ENCODE measurements at regions not wholly inside any gene's neighbourhood (a gene's known extent, or its start where the extent isn't known, plus 50 kb on each side); places are given as distances from the start of the nearest gene placed in this dataset.

DNA sequence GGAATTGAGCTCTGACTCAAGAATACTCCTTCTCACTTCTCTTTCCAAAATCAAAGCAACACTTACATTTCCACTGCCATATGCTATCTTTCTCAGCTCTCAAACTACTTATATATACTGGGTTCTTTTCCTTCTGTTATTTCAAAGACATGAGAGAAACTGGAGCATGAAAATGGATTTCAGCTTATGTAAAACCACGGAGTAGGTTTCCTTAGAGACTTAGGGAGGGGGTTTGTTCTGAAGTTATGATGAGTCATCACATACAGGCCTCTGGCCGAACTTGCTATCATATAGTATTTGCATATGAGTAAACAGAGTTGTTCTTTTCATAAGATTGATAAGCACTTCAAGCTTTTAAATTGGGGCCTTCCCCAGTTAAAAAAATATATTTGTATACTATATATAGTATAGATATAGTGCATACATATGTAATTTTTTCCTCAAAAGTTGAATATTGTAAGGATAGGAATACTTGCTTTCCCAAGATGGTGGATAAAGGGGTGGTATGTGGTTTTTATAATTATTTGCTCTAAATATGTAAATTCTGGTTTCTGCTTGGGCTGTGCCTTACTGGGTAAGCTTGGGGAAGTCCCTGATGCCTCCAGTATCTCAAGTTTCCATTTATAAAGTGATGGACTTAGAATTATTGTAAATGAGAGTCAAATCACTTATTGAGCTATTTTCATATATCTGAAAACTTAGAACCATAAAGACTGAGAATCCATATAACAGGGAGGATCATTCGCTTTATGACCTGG, 273.9 kb downstream of the RFPL4B start:
- TF ChIP-seq POLR2A (IDR thresholded peaks at IDR 0.05; ENCODE audit: borderline replicate concordance, extremely low read depth, insufficient read depth, insufficient read length) (no peak), ZFX (IDR thresholded peaks at IDR 0.05) (no peak), POLR2AphosphoS5 (IDR thresholded peaks at IDR 0.05; ENCODE audit: low read depth, low read length) (no peak), EZH2 (IDR thresholded peaks at IDR 0.05) (no peak), REST (IDR thresholded peaks at IDR 0.05; ENCODE audit: low read depth) (no peak), ZNF274 (IDR thresholded peaks at IDR 0.05; ENCODE audit: low read depth, low read length) (no peak), SP1 (IDR thresholded peaks at IDR 0.05; ENCODE audit: low read depth) (no peak), SIN3A (IDR thresholded peaks at IDR 0.05; ENCODE audit: low read depth) (no peak), FOSL1 (IDR thresholded peaks at IDR 0.05; ENCODE audit: low read depth) (no peak), YY1 (IDR thresholded peaks at IDR 0.05; ENCODE audit: extremely low read depth, insufficient replicate concordance, low read depth, low read length) (no peak), EZH2phosphoT487 (IDR thresholded peaks at IDR 0.05; ENCODE audit: borderline replicate concordance) (no peak), TCF7L2 (IDR thresholded peaks at IDR 0.05; ENCODE audit: borderline replicate concordance, extremely low read depth, insufficient read depth, insufficient read length) (no peak)
- TF ChIP-seq, protein P1, sequence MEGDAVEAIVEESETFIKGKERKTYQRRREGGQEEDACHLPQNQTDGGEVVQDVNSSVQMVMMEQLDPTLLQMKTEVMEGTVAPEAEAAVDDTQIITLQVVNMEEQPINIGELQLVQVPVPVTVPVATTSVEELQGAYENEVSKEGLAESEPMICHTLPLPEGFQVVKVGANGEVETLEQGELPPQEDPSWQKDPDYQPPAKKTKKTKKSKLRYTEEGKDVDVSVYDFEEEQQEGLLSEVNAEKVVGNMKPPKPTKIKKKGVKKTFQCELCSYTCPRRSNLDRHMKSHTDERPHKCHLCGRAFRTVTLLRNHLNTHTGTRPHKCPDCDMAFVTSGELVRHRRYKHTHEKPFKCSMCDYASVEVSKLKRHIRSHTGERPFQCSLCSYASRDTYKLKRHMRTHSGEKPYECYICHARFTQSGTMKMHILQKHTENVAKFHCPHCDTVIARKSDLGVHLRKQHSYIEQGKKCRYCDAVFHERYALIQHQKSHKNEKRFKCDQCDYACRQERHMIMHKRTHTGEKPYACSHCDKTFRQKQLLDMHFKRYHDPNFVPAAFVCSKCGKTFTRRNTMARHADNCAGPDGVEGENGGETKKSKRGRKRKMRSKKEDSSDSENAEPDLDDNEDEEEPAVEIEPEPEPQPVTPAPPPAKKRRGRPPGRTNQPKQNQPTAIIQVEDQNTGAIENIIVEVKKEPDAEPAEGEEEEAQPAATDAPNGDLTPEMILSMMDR (IDR thresholded peaks at IDR 0.05 in 2 of 3, conservative IDR thresholded peaks at IDR 0.05 in 1 of 3; ENCODE audit: borderline replicate concordance in 1 of 3, insufficient read depth in 1 of 3, low read depth in 2 of 3, low read length in 2 of 3) = no peak
- TF ChIP-seq, protein P2, sequence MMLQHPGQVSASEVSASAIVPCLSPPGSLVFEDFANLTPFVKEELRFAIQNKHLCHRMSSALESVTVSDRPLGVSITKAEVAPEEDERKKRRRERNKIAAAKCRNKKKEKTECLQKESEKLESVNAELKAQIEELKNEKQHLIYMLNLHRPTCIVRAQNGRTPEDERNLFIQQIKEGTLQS (IDR thresholded peaks at IDR 0.05) = no peak
